ENCODE measurements at regions not wholly inside any gene's neighbourhood (a gene's known extent, or its start where the extent isn't known, plus 50 kb on each side); places are given as distances from the start of the nearest gene placed in this dataset.

- no peak for TF ChIP-seq CTCF (IDR thresholded peaks at IDR 0.05; ENCODE audit: low read depth, low read length, missing control alignments)
- H3K4me3 ChIP-seq (ENCODE audit: low read depth, low read length) = no peak overlapping the region
- DNase-seq (ENCODE audit: low read depth) = no peak
Observed at GRCh38 chr1:221118176-221118937, 239.1 kb downstream of the HLX start.

- DNase-seq (ENCODE audit: low read depth) = no peak
- H3K4me3 ChIP-seq (ENCODE audit: low read depth, low read length) = no peak overlapping the region
- no peak for TF ChIP-seq CTCF (IDR thresholded peaks at IDR 0.05; ENCODE audit: low read depth, low read length, missing control alignments)
Observed at GRCh38 chr1:221118938-221119320, 239.7 kb downstream of the HLX start.

GRCh38 chr1:221122501-221122900, 243.3 kb downstream of the HLX start:
- TF ChIP-seq CTCF (IDR thresholded peaks at IDR 0.05; ENCODE audit: low read depth, low read length, missing control alignments) = no peak
- no peak for DNase-seq (ENCODE audit: low read depth)

GRCh38 chr1:221125976-221126375, 246.7 kb downstream of the HLX start:
- DNase-seq (ENCODE audit: low read depth) = no peak
- no peak for TF ChIP-seq CTCF (IDR thresholded peaks at IDR 0.05; ENCODE audit: low read depth, low read length, missing control alignments)
- no peak overlapping the region for H3K4me3 ChIP-seq (ENCODE audit: low read depth, low read length)

More at GRCh38 chr1:221122501-221122900, 243.3 kb downstream of the HLX start:
- no peak overlapping the region for H3K4me3 ChIP-seq (ENCODE audit: low read depth, low read length)

GRCh38 chr1:221137666-221138065, 258.4 kb downstream of the HLX start:
- DNase-seq (ENCODE audit: low read depth) = no peak
- H3K4me3 ChIP-seq (ENCODE audit: low read depth, low read length) = no peak overlapping the region
- TF ChIP-seq CTCF (IDR thresholded peaks at IDR 0.05; ENCODE audit: low read depth, low read length, missing control alignments) = no peak

GRCh38 chr1:221138516-221138915, 259.3 kb downstream of the HLX start:
- no peak for DNase-seq (ENCODE audit: low read depth)
- no peak overlapping the region for H3K4me3 ChIP-seq (ENCODE audit: low read depth, low read length)
- TF ChIP-seq CTCF (IDR thresholded peaks at IDR 0.05; ENCODE audit: low read depth, low read length, missing control alignments) = no peak

- no peak for TF ChIP-seq CTCF (IDR thresholded peaks at IDR 0.05; ENCODE audit: low read depth, low read length, missing control alignments)
- DNase-seq (ENCODE audit: low read depth) = no peak
- no peak overlapping the region for H3K4me3 ChIP-seq (ENCODE audit: low read depth, low read length)
Observed at GRCh38 chr1:221139991-221140390, 260.7 kb downstream of the HLX start.
